ENCODE measurements at regions not wholly inside any gene's neighbourhood (a gene's known extent, or its start where the extent isn't known, plus 50 kb on each side); places are given as distances from the start of the nearest gene placed in this dataset.

- TF ChIP-seq, protein P1, sequence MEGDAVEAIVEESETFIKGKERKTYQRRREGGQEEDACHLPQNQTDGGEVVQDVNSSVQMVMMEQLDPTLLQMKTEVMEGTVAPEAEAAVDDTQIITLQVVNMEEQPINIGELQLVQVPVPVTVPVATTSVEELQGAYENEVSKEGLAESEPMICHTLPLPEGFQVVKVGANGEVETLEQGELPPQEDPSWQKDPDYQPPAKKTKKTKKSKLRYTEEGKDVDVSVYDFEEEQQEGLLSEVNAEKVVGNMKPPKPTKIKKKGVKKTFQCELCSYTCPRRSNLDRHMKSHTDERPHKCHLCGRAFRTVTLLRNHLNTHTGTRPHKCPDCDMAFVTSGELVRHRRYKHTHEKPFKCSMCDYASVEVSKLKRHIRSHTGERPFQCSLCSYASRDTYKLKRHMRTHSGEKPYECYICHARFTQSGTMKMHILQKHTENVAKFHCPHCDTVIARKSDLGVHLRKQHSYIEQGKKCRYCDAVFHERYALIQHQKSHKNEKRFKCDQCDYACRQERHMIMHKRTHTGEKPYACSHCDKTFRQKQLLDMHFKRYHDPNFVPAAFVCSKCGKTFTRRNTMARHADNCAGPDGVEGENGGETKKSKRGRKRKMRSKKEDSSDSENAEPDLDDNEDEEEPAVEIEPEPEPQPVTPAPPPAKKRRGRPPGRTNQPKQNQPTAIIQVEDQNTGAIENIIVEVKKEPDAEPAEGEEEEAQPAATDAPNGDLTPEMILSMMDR (conservative IDR thresholded peaks at IDR 0.05 in 1 of 2, IDR thresholded peaks at IDR 0.05 in 1 of 2; ENCODE audit: low read depth in 1 of 2, low read length in 2 of 2) = no peak
- TF ChIP-seq EZH2 (IDR thresholded peaks at IDR 0.05; ENCODE audit: low read length, missing control alignments) = no peak
Measured at GRCh38 chr7:25659841-25660240, 431.6 kb upstream of the NPVF start.
